ENCODE measurements at regions not wholly inside any gene's neighbourhood (a gene's known extent, or its start where the extent isn't known, plus 50 kb on each side); places are given as distances from the start of the nearest gene placed in this dataset.
A peak's percentile ranks its signal among the peaks of the same experiment; 100 is the strongest.
"Not testable (repeated sequence)": the region's sequence is repeated elsewhere in the genome, so short reads cannot be mapped to it uniquely, and the experiment has no call there.

DNA sequence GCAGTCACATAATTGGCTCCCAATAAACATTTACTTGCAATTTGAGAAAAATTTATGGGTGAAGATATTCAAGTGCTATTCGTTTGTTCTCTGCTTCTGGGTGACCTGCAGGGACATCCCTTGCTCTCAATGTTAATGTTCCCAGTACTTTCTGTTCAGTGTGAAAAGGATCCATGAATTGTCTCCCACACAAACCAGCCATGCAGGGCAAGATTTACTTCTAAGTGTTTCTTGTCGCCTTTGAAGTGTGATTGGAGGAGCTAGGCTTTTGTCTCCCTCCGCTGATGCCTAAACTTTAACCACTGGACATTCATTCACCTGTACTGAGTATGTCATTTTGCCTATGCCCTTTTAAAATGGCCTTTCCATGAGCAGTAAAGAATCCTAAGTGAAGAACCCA, 66.4 kb upstream of the ADA2 start:
- Mint-ChIP-seq H3K4me1 (ENCODE audit: low read depth) (peaks cover 7% of the 10 kb centered on the region), H3K27me3 (peaks cover 13% of the 10 kb centered on the region), H3K4me3 (ENCODE audit: low read depth) (no peak overlapping the region), H3K27ac (no peak overlapping the region), H3K36me3 (ENCODE audit: insufficient read depth) (no peaks in the 10 kb centered on the region), H3K9me3 (ENCODE audit: low read depth) (no peaks in the 10 kb centered on the region)
- TF ChIP-seq, protein P1, sequence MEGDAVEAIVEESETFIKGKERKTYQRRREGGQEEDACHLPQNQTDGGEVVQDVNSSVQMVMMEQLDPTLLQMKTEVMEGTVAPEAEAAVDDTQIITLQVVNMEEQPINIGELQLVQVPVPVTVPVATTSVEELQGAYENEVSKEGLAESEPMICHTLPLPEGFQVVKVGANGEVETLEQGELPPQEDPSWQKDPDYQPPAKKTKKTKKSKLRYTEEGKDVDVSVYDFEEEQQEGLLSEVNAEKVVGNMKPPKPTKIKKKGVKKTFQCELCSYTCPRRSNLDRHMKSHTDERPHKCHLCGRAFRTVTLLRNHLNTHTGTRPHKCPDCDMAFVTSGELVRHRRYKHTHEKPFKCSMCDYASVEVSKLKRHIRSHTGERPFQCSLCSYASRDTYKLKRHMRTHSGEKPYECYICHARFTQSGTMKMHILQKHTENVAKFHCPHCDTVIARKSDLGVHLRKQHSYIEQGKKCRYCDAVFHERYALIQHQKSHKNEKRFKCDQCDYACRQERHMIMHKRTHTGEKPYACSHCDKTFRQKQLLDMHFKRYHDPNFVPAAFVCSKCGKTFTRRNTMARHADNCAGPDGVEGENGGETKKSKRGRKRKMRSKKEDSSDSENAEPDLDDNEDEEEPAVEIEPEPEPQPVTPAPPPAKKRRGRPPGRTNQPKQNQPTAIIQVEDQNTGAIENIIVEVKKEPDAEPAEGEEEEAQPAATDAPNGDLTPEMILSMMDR (IDR thresholded peaks at IDR 0.05; ENCODE audit: unreplicated experiment): no peak
- DNase-seq (ENCODE audit: low spot score, unreplicated experiment): no peak

DNA sequence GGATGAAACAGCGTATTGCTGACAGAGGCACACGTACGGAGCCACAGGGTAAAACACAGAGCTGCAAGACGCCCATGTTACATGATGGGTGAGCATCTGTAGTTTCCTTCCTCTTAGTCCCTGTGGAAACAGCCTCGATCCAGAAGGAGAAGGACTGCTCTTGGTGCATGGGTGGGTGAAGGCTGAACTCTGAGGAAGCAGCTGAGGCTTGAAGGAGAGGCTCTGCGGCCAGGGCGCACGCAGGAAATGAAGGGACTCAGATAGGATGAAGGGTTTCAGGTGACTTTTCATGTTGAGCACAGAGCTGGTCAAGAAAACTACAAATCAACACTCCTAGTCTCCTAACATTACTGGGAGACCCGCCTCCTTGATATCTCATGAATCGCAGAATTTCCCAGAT, 65.7 kb upstream of the ADA2 start:
- H3K4me3 Mint-ChIP-seq (ENCODE audit: low read depth): no peak overlapping the region
- H3K9me3 Mint-ChIP-seq (ENCODE audit: low read depth): no peaks in the 10 kb centered on the region
- peak overlapping the region; percentile 9 for H3K27ac Mint-ChIP-seq
- H3K27me3 Mint-ChIP-seq: peaks cover 13% of the 10 kb centered on the region
- no peaks in the 10 kb centered on the region for H3K36me3 Mint-ChIP-seq (ENCODE audit: insufficient read depth)
- no peak for DNase-seq (ENCODE audit: low spot score, unreplicated experiment)
- H3K4me1 Mint-ChIP-seq (ENCODE audit: low read depth): peaks cover 7% of the 10 kb centered on the region
- TF ChIP-seq, protein P1 (IDR thresholded peaks at IDR 0.05; ENCODE audit: unreplicated experiment): no peak

DNA sequence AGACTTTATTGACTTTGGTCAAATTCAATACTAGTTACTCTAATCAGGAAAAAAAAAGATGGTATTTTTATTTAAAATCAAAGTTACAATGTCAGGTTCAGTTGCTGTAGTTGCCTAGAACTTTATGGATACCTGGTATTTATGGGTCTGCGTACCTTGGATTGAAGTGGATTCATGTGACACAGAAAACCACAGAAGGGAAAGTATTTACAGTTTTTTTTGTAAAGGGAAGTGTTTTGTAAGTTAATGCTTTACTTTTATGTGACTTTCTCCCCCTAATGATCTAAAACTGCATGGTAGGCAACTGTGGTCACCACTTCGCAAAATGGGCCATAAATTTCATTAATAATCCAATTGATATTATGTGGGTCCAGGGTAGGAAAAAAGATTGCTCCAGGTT, 65.2 kb upstream of the ADA2 start:
- peaks cover 7% of the 10 kb centered on the region for H3K4me1 Mint-ChIP-seq (ENCODE audit: low read depth)
- no peak for DNase-seq (ENCODE audit: low spot score, unreplicated experiment)
- peaks cover 13% of the 10 kb centered on the region for H3K27me3 Mint-ChIP-seq
- H3K4me3 Mint-ChIP-seq (ENCODE audit: low read depth): no peak overlapping the region
- H3K27ac Mint-ChIP-seq: peak overlapping the region; percentile 9
- no peaks in the 10 kb centered on the region for H3K9me3 Mint-ChIP-seq (ENCODE audit: low read depth)
- no peaks in the 10 kb centered on the region for H3K36me3 Mint-ChIP-seq (ENCODE audit: insufficient read depth)
- TF ChIP-seq, protein P1 (IDR thresholded peaks at IDR 0.05; ENCODE audit: unreplicated experiment): no peak

DNA sequence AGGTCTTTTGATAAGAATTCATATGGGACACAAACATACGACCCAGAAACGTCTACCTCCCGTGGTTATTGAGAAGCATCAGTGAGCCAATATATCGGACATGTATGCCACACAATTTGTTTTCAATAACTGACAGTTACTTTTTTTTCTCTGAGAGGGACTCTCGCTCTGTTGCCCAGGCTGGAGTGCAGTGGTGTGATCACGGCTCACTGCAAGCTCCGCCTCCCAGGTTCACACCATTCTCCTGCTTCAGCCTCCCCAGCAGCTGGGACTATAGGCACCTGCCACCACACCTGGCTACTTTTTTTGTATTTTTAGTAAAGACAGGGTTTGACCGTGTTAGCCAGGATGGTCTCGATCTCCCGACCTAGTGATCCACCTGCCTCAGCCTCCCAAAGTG, 64.6 kb upstream of the ADA2 start:
- not testable (repeated sequence) for H3K36me3 Mint-ChIP-seq (ENCODE audit: insufficient read depth); H3K9me3 Mint-ChIP-seq (ENCODE audit: low read depth); H3K4me1 Mint-ChIP-seq (ENCODE audit: low read depth); H3K27ac Mint-ChIP-seq; DNase-seq (ENCODE audit: low spot score, unreplicated experiment); H3K4me3 Mint-ChIP-seq (ENCODE audit: low read depth)
- H3K27me3 Mint-ChIP-seq: peaks cover 16% of the 10 kb centered on the region

DNA sequence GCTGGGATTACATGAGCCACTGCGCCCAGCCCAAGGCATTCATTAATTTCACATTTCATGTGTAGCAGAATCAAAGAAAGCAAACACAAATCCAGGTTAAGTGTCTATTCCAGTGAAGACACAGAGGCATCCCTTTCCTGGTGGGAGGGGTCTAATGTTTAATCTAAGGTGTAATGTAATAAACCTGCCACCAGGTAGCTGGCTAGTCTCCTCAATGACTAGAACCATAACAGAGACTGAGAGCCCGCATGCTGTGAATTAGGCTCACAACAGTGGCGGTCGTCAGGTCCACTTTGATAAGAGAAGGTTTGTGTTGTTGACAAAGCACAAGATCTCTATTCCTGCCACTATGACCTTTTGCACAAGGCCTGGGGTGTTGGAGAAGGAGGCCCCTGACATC, 64.2 kb upstream of the ADA2 start:
- H3K4me3 Mint-ChIP-seq (ENCODE audit: low read depth): no peak overlapping the region
- no peak overlapping the region for H3K27ac Mint-ChIP-seq
- H3K9me3 Mint-ChIP-seq (ENCODE audit: low read depth): no peaks in the 10 kb centered on the region
- H3K4me1 Mint-ChIP-seq (ENCODE audit: low read depth): peaks cover 7% of the 10 kb centered on the region
- H3K36me3 Mint-ChIP-seq (ENCODE audit: insufficient read depth): no peaks in the 10 kb centered on the region
- peaks cover 12% of the 10 kb centered on the region for H3K27me3 Mint-ChIP-seq
- DNase-seq (ENCODE audit: low spot score, unreplicated experiment): no peak
- TF ChIP-seq, protein P1 (IDR thresholded peaks at IDR 0.05; ENCODE audit: unreplicated experiment): peak; percentile 19

DNA sequence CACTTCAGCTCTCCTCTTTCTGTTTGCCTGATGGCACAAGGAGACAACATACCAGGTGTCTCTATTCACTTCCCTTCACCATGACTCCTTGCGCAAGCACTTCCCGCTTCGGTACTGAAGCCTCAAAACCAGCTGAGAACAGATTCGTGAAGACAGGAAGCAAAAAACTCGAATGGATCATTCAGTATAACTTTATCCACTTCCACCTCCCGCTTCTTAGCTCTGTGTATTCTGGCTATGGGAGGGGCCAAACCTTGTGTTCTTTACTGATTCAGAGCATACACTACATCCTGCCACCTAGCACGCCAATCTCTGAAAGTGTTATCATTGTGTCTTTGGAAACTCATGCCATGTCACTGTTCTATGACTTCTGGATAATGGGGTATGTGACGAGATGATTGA, 62.2 kb upstream of the ADA2 start:
- Mint-ChIP-seq H3K4me1 (ENCODE audit: low read depth) (peaks cover 7% of the 10 kb centered on the region), H3K9me3 (ENCODE audit: low read depth) (no peaks in the 10 kb centered on the region), H3K27ac (no peak overlapping the region), H3K4me3 (ENCODE audit: low read depth) (no peak overlapping the region), H3K27me3 (peaks cover 4% of the 10 kb centered on the region), H3K36me3 (ENCODE audit: insufficient read depth) (no peaks in the 10 kb centered on the region)
- DNase-seq (ENCODE audit: low spot score, unreplicated experiment): no peak
- TF ChIP-seq, protein P1 (IDR thresholded peaks at IDR 0.05; ENCODE audit: unreplicated experiment): no peak

Measured in progenitor cell of endocrine pancreas (in vitro differentiated cells).